ENCODE measurements at regions not wholly inside any gene's neighbourhood (a gene's known extent, or its start where the extent isn't known, plus 50 kb on each side); places are given as distances from the start of the nearest gene placed in this dataset.

DNA sequence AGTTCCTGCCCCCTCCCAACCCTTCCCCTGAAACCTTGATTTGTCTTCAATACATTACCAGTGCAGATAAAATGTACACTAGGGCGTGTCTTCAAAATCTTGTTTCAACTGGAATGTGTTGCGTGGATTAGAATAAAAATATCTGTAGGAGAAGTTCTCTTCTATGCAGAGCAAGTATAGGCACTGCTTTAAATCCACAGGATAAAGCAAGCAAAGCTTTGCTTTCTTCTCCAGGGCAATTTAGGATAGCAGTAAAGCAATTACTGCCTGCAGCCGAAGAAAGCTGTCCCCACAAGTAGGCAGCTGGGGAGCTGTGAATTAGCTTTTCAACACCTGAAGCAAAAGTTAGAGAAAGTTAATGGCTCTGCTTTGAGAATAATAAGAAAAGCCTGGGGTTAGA, 329.7 kb upstream of the KCNMB2 start:
- no peak for TF ChIP-seq POLR2A (IDR thresholded peaks at IDR 0.05; ENCODE audit: low read depth, low read length)
- TF ChIP-seq POLR2AphosphoS5 (IDR thresholded peaks at IDR 0.05; ENCODE audit: low read depth, low read length), result no peak
- no peak for TF ChIP-seq TAF1 (IDR thresholded peaks at IDR 0.05; ENCODE audit: borderline replicate concordance, low read depth, low read length)
